ENCODE measurements at regions not wholly inside any gene's neighbourhood (a gene's known extent, or its start where the extent isn't known, plus 50 kb on each side); places are given as distances from the start of the nearest gene placed in this dataset.

- no peak for DNase-seq
Observed at GRCh38 chrX:9148615-9149399, 114.9 kb upstream of the FAM9B start.

GRCh38 chrX:9149501-9150245, 115.7 kb upstream of the FAM9B start:
- DNase-seq: no peak

DNA sequence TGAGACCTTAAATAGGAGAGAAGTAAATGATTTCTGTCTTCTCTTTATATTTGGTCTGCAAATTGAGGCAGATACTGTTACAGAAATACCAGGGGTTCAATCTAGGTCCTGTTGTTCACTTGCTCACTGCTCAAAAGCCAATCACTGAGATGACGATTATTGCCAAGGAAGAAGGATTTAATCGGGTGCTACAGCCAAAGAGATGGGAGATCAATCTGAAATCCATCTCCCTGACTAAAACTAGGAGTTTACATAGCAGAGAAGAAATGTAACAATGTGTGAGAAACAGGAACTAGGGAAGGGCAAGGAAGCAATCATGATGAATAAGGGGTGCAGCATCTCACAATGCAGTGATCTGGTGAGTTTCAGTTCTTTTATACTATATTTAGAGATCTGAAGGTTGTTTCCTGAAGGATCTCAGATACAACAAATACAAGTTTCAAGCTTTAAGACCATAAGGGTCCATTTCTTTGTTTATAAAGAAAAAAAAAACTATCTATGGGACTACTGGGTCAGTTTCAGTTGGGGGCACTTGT, 117.9 kb upstream of the FAM9B start:
- DNase-seq: no peak

DNA sequence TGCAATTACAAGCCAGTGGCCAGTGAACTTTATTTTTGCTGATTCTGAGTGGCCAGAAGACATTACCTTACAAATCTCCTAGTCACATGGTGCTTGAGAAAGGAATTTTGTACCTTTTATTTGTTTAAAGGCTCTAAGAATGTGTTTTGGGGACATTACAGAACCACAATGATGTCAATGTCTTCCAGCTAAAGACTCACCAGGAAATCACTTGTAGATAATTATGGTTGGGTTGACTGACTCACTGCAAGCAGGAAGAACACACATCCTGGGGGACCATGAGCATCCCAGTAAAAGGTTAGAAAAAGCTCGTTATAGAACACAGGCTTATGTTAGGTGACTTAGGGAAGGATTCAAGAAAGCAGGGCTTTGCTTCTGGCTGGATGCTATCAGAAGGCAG, 119.4 kb upstream of the FAM9B start:
- DNase-seq: no peak

DNA sequence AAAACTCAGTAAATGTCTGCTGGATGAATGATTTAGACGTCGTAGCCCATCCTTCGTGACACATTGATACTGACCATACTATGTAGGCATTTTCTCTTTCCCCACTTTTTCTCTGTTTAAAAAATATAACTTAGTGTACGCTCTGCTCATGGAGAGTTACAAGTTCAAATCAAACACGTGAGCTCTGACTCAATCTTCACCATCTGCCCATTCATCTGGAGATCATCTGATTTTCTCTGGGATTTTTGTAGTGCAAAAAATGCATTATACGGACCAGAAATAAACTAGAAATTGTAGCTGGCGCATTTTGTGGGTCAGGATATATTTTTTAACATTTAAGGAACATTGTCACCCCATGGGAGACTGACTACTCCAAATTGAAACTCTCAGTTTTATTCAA, 124.7 kb upstream of the FAM9B start:
- DNase-seq: no peak

DNA sequence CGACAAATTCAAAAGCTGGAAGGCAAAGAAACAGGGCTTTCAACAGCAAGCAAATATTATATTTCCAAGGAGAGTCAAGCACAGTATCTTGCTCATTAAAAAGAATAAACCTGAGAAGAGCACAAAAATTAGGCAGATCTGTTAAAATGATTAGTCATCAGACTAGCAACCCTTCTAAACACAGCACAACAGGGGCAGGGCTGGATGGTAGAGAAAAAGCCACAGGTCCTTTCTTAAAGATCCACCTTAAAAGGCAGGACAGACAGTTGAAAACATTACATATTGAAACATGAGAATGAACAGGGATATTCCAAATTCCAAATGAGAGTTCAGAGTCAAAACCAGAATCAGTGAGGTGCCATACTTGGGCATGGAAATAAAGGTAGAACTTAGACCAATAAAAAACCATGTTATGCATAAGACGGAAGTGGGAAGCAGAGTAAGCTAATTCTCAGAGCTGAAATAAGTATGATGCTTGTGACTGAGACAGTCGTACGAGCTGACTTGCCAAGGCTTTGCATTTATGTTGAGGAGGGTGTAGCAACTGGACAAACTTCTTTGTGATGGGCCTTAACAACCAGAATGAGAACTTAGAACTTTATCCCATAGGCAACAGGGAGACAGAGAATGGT, 126.9 kb upstream of the FAM9B start:
- no peak for DNase-seq

GRCh38 chrX:9162698-9163097, 128.8 kb upstream of the FAM9B start:
- no peak for DNase-seq

- DNase-seq: no peak
Observed at GRCh38 chrX:9163214-9163709, 129.3 kb upstream of the FAM9B start.

- DNase-seq: no peak
Observed at GRCh38 chrX:9164086-9164485, 130.2 kb upstream of the FAM9B start.

GRCh38 chrX:9164533-9165426, 130.9 kb upstream of the FAM9B start:
- peak; percentile 12 for DNase-seq

DNA sequence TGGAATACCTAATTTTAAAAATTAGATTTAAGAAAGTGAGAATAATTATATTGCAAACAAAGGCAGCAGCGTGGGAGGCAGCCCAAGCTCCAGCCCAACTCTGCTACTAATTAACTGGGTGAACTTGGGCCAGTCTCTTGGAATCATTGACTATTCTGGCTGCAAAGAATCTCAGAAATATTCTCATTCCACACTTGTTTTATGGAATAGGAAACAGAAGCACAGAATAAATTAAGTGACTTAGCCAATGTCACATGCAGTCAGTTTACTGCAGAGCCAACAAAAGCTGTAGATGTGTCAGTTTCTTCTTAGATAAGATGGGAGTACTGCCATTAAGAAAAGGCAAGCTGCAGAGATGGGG, 132.6 kb upstream of the FAM9B start:
- no peak for DNase-seq

GRCh38 chrX:9171841-9172463, 138.0 kb upstream of the FAM9B start:
- DNase-seq: no peak

GRCh38 chrX:9172464-9172850, 138.5 kb upstream of the FAM9B start:
- no peak for DNase-seq

DNA sequence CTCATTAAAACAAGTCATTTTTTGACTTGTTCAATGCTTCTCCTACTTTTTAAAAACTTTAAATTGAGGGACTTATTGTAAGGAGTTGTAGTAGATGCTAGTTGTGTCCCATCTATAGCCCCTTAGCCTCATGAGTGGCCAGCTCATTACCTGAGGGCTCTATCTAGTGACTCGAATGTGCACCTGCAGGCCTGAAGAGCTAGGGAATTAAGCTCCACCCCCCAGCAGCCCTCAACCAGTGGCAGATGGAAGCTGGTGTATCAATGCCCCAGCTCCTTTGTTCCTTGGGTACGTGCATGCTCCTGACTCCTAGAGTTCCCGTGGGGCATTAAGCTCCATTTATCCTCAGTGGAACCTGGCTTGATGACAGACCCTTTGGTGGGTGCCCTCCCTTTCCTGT, 146.7 kb upstream of the FAM9B start:
- DNase-seq: no peak

DNA sequence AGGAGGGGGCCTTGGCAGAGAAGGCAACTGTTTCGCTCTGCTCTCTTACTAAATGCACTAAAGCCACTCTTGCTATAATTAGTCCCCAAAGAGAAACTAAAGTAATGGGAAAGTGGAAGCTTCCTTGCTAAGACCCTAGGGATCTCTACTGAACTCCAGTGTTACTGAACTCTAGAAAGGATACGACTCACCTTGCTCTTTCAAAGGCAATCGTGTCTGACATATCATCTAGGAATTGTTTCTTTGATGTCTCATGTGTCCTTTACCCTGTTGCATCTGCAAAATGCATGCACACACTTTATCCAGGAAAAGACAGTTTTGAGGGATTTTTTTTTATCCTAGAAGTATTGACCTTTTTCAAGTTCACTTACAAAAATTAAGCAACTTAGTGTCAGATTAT, 148.1 kb upstream of the FAM9B start:
- DNase-seq: no peak

DNA sequence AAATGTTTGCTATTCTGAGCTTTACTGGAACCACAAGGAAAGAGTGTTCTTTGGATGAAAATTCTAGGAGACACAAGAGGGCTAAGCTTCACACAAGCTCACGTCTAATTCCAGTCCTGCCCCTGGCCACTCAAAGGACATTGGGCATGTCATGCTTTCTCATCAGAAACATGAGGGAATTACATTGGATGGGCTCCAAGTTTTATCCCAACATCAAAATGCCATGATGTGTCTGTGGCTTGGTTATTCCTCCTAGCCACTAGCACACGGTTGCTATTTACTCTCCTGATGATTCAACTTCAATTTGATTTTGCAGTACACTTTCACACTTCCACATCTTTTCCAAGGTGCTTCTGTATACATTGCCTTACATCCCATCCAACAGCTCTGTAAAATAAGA, 149.6 kb upstream of the FAM9B start:
- DNase-seq: no peak

DNA sequence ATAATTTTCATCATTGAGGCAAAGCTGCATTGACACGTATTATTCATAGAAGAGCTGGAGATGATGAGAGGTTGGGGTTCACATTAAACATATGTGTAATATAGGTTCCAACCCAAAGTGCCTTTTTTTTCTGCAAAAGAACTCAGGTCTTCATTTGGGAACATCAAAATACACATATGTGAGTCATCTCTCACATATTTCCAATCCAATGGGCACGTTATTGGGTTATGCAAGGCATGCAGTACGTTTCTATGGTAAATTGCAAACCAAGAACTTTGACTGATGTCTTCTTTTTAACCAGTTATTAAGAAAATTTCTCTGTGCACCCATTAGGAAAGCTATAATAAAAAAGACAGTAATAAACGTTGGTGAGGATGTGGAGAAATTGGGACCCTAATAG, 150.3 kb upstream of the FAM9B start:
- no peak for DNase-seq

- DNase-seq: no peak
Observed at GRCh38 chrX:9188117-9188516, 154.2 kb upstream of the FAM9B start.

GRCh38 chrX:9189286-9189685, 155.4 kb upstream of the FAM9B start:
- DNase-seq: no peak

- DNase-seq: no peak
Observed at GRCh38 chrX:9191392-9191791, 157.5 kb upstream of the FAM9B start.

- peak; percentile 4 for DNase-seq
Observed at GRCh38 chrX:9195199-9195880, 161.4 kb upstream of the FAM9B start.
